Stomach smooth muscle (tissue), 2 donors: ENCODE measurements at regions not wholly inside any gene's neighbourhood (a gene's known extent, or its start where the extent isn't known, plus 50 kb on each side); places are given as distances from the start of the nearest gene placed in this dataset.
"Not testable (repeated sequence)": the region's sequence is repeated elsewhere in the genome, so short reads cannot be mapped to it uniquely, and the experiment has no call there.

ENCODE experiments used
- H3K27ac ChIP-seq: one replicate; pipeline ENCODE4 v1.7.0; 2013; ENCODE audit warnings: mild to moderate bottlenecking, low read length, inconsistent platforms
- H3K27me3 ChIP-seq, 2 donors: one replicate each; pipeline ENCODE4 v1.7.0; 2013; ENCODE audit warnings: low read length in 2 of 2; ENCODE audit not compliant: insufficient read depth in 2 of 2, control insufficient read depth in 1 of 2
- H3K36me3 ChIP-seq, 2 donors: one replicate each; pipeline ENCODE4 v1.7.0; 2013; ENCODE audit warnings: low read length in 2 of 2; ENCODE audit not compliant: control insufficient read depth in 2 of 2, insufficient read depth in 2 of 2
- H3K4me1 ChIP-seq: one replicate; pipeline ENCODE4 v1.7.0; 2013; ENCODE audit warnings: low read length; ENCODE audit not compliant: control insufficient read depth, insufficient read depth
- H3K4me3 ChIP-seq, 2 donors: one replicate each; pipeline ENCODE4 v1.7.0; 2013; ENCODE audit warnings: low read length in 2 of 2
- H3K9ac ChIP-seq, 2 donors: one replicate each; pipeline ENCODE4 v1.7.0; 2013; ENCODE audit warnings: low read length in 2 of 2, mild to moderate bottlenecking in 1 of 2
- H3K9me3 ChIP-seq, 2 donors: one replicate each; pipeline ENCODE4 v1.7.0; 2013; ENCODE audit warnings: low read length in 2 of 2; ENCODE audit not compliant: control insufficient read depth in 2 of 2
- donor health status: healthy.
- donor health status: Pancreatic carcinoma.

- Histone ChIP-seq H3K4me3 (no peak overlapping the region), H3K36me3 (no peaks in the 10 kb centered on the region), H3K9ac (no peak overlapping the region), H3K27me3 (no peaks in the 10 kb centered on the region), H3K9me3 (no peaks in the 10 kb centered on the region), H3K4me1 (no peaks in the 10 kb centered on the region), H3K27ac (no peak overlapping the region)
Measured at GRCh38 chr20:55544638-55545037, 460.7 kb downstream of the CBLN4 start.

GRCh38 chr20:55540486-55540885 is 464.8 kb downstream of the CBLN4 start:
- no peak overlapping the region for H3K9ac ChIP-seq
- H3K4me1 ChIP-seq = no peaks in the 10 kb centered on the region
- H3K4me3 ChIP-seq = no peak overlapping the region
- H3K27ac ChIP-seq = no peak overlapping the region
- H3K27me3 ChIP-seq = no peaks in the 10 kb centered on the region
- no peaks in the 10 kb centered on the region for H3K9me3 ChIP-seq
- no peaks in the 10 kb centered on the region for H3K36me3 ChIP-seq

GRCh38 chr20:55540013-55540412 is 465.3 kb downstream of the CBLN4 start:
- Histone ChIP-seq H3K27me3 (no peaks in the 10 kb centered on the region), H3K36me3 (no peaks in the 10 kb centered on the region), H3K27ac (no peak overlapping the region), H3K4me3 (no peak overlapping the region), H3K4me1 (no peaks in the 10 kb centered on the region), H3K9ac (no peak overlapping the region), H3K9me3 (no peaks in the 10 kb centered on the region)

GRCh38 chr20:55538261-55538908 is 466.9 kb downstream of the CBLN4 start:
- H3K27me3 ChIP-seq = no peaks in the 10 kb centered on the region
- no peak overlapping the region for H3K4me3 ChIP-seq
- no peaks in the 10 kb centered on the region for H3K9me3 ChIP-seq

GRCh38 chr20:55535366-55535765 is 470.0 kb downstream of the CBLN4 start:
- H3K9ac ChIP-seq = no peak overlapping the region
- no peak overlapping the region for H3K27ac ChIP-seq
- no peaks in the 10 kb centered on the region for H3K9me3 ChIP-seq
- H3K4me3 ChIP-seq = no peak overlapping the region
- H3K36me3 ChIP-seq = no peaks in the 10 kb centered on the region
- no peaks in the 10 kb centered on the region for H3K4me1 ChIP-seq
- no peaks in the 10 kb centered on the region for H3K27me3 ChIP-seq

More at GRCh38 chr20:55538261-55538908, 466.9 kb downstream of the CBLN4 start:
- Histone ChIP-seq H3K9ac (no peak overlapping the region), H3K27ac (no peak overlapping the region), H3K4me1 (no peaks in the 10 kb centered on the region), H3K36me3 (no peaks in the 10 kb centered on the region)

GRCh38 chr20:55533632-55534031 is 471.7 kb downstream of the CBLN4 start:
- Histone ChIP-seq H3K27ac (no peak overlapping the region), H3K4me1 (no peaks in the 10 kb centered on the region), H3K36me3 (no peaks in the 10 kb centered on the region), H3K4me3 (no peak overlapping the region), H3K27me3 (no peaks in the 10 kb centered on the region), H3K9ac (no peak overlapping the region), H3K9me3 (no peaks in the 10 kb centered on the region)

- Histone ChIP-seq H3K4me3 (no peak overlapping the region), H3K4me1 (no peaks in the 10 kb centered on the region), H3K27ac (no peak overlapping the region), H3K9ac (no peak overlapping the region), H3K27me3 (no peaks in the 10 kb centered on the region), H3K9me3 (no peaks in the 10 kb centered on the region), H3K36me3 (no peaks in the 10 kb centered on the region)
Measured at GRCh38 chr20:55530763-55531162, 474.6 kb downstream of the CBLN4 start.

GRCh38 chr20:55528482-55528881 is 476.8 kb downstream of the CBLN4 start:
- H3K4me1 ChIP-seq = no peaks in the 10 kb centered on the region

GRCh38 chr20:55522296-55522815 is 483.0 kb downstream of the CBLN4 start:
- Histone ChIP-seq H3K27me3 (no peaks in the 10 kb centered on the region), H3K9ac (no peak overlapping the region), H3K4me1 (no peaks in the 10 kb centered on the region), H3K36me3 (no peaks in the 10 kb centered on the region), H3K9me3 (peaks cover 0 to 7% of the 10 kb centered on the region in 2 donors), H3K27ac (no peak overlapping the region), H3K4me3 (no peak overlapping the region)

More at GRCh38 chr20:55528482-55528881, 476.8 kb downstream of the CBLN4 start:
- Histone ChIP-seq H3K36me3 (no peaks in the 10 kb centered on the region), H3K9me3 (no peaks in the 10 kb centered on the region), H3K27me3 (no peaks in the 10 kb centered on the region), H3K9ac (no peak overlapping the region), H3K27ac (no peak overlapping the region), H3K4me3 (no peak overlapping the region)

- not testable (repeated sequence) for H3K36me3 ChIP-seq, H3K4me1 ChIP-seq, H3K27me3 ChIP-seq, H3K9ac ChIP-seq, H3K9me3 ChIP-seq, H3K4me3 ChIP-seq, H3K27ac ChIP-seq
Measured at GRCh38 chr20:55517584-55517983, 487.7 kb downstream of the CBLN4 start.

- H3K27me3 ChIP-seq = no peaks in the 10 kb centered on the region
- no peak overlapping the region for H3K9ac ChIP-seq
- H3K9me3 ChIP-seq = no peaks in the 10 kb centered on the region
- H3K4me3 ChIP-seq = no peak overlapping the region
- no peaks in the 10 kb centered on the region for H3K4me1 ChIP-seq
- H3K36me3 ChIP-seq = no peaks in the 10 kb centered on the region
- no peak overlapping the region for H3K27ac ChIP-seq
Measured at GRCh38 chr20:55515832-55516231, 489.5 kb downstream of the CBLN4 start.
